ENCODE measurements at regions not wholly inside any gene's neighbourhood (a gene's known extent, or its start where the extent isn't known, plus 50 kb on each side); places are given as distances from the start of the nearest gene placed in this dataset.

DNA sequence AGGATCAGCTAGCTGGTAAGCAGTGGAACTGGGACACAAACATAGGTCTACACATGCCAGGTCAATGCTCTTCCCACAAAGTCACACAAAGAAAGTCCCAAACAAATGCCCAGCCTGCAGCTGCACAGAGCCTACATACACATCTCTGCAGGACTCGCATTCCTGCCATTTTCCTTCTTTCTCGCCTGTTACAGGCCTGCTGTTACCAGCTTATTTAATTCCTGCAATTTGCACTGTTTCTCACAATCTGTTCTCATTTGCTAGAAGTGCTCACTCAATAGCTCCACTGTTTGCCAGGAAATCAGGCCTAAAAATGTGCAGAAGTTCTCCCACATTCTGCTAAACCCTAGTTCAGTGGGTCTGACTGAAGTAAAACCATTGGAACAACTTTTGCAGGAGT lies 362.6 kb upstream of the C1orf87 start:
- peaks cover 5% of the 10 kb centered on the region for H3K9me3 ChIP-seq (ENCODE audit: control insufficient read depth, low read length)
- no peaks in the 10 kb centered on the region for H3K4me1 ChIP-seq (ENCODE audit: control insufficient read depth, insufficient read depth, low read length, poor library complexity, severe bottlenecking)
- H3K36me3 ChIP-seq (ENCODE audit: control insufficient read depth, insufficient read depth, low read length) = no peaks in the 10 kb centered on the region
- no peak overlapping the region for H3K27ac ChIP-seq (ENCODE audit: low read depth, low read length, severe bottlenecking)
- 74 to 83% methylated on average over 2 of the region's 2 CpGs for WGBS, 2 experiments (ENCODE audit: insufficient coverage in 2 of 2)
- no peak overlapping the region for H3K4me3 ChIP-seq (ENCODE audit: extremely low read depth, insufficient read depth, low read length, poor library complexity, severe bottlenecking)

DNA sequence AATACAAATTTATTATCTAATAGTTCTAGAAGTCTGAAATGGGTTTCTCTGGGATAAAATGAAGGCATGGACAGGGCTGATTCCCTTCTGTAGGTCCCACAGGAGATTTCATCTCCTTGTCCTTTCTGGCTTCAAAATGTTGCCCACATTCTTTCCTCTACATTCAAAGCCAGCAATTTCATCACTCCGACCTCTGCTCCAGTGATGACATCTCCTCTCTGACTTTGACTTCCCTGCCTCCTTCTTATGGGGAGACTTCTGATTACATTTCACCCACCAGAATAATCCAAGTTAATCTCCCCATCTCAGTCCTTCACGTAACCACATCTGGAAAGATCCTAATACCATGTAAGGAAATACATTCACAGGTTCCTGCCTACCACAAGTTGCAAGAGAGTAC lies 358.0 kb upstream of the C1orf87 start:
- Histone ChIP-seq H3K27ac (ENCODE audit: low read depth, low read length, severe bottlenecking) (no peak overlapping the region), H3K36me3 (ENCODE audit: control insufficient read depth, insufficient read depth, low read length) (no peaks in the 10 kb centered on the region), H3K4me3 (ENCODE audit: extremely low read depth, insufficient read depth, low read length, poor library complexity, severe bottlenecking) (no peak overlapping the region), H3K9me3 (ENCODE audit: control insufficient read depth, low read length) (peaks cover 5% of the 10 kb centered on the region), H3K4me1 (ENCODE audit: control insufficient read depth, insufficient read depth, low read length, poor library complexity, severe bottlenecking) (no peaks in the 10 kb centered on the region)
- WGBS, 2 experiments (ENCODE audit: insufficient coverage in 2 of 2) = 60 to 91% methylated on average over 1 of the region's 2 CpGs

DNA sequence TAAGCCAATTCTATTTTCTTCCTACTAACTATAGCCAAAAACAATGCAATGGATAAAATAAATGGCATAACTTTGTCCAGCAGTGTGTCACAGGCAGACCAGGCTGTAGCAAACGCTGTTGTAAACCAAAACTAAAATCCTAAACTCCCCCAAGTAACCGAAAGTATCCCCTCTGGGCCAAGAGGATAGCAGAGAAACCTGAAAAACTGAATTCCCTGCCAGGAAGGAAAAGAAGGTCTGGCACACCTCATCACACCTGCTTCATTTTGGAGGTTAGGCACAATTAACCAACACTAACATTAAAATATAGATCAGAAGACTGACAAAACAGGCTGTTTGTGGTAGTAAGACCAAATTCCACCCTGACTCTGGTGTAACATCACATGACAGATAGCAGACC lies 356.8 kb upstream of the C1orf87 start:
- H3K4me1 ChIP-seq (ENCODE audit: control insufficient read depth, insufficient read depth, low read length, poor library complexity, severe bottlenecking) = no peaks in the 10 kb centered on the region
- no peak overlapping the region for H3K4me3 ChIP-seq (ENCODE audit: extremely low read depth, insufficient read depth, low read length, poor library complexity, severe bottlenecking)
- peaks cover 5% of the 10 kb centered on the region for H3K9me3 ChIP-seq (ENCODE audit: control insufficient read depth, low read length)
- no peaks in the 10 kb centered on the region for H3K36me3 ChIP-seq (ENCODE audit: control insufficient read depth, insufficient read depth, low read length)
- no peak overlapping the region for H3K27ac ChIP-seq (ENCODE audit: low read depth, low read length, severe bottlenecking)
- 80% methylated on average over 1 of the region's 2 CpGs for WGBS, 2 experiments (ENCODE audit: insufficient coverage in 2 of 2)

DNA sequence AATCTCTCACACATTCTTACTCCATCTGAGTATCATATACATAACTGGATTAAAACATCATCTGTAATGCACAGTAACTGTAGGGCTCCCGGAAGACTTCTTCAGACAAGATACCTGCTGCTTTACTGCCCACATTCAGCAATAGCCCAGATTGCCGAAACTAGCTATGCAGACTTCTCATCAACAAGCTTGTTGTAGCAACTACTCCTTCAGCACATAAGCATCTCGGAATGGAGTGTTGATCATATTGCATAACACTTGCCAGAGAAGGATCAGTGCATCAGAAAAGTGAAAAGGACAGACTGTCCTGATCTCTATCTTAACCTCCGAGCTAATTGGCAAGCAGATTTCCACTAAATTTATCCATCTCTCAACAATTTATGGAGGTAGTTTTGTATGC lies 354.6 kb upstream of the C1orf87 start:
- Histone ChIP-seq H3K27ac (ENCODE audit: low read depth, low read length, severe bottlenecking) (no peak overlapping the region), H3K4me3 (ENCODE audit: extremely low read depth, insufficient read depth, low read length, poor library complexity, severe bottlenecking) (no peak overlapping the region), H3K4me1 (ENCODE audit: control insufficient read depth, insufficient read depth, low read length, poor library complexity, severe bottlenecking) (no peaks in the 10 kb centered on the region), H3K9me3 (ENCODE audit: control insufficient read depth, low read length) (no peaks in the 10 kb centered on the region), H3K36me3 (ENCODE audit: control insufficient read depth, insufficient read depth, low read length) (no peaks in the 10 kb centered on the region)
- WGBS, 2 experiments (ENCODE audit: insufficient coverage in 2 of 2) = 88 to 94% methylated on average over 2 of the region's 4 CpGs

DNA sequence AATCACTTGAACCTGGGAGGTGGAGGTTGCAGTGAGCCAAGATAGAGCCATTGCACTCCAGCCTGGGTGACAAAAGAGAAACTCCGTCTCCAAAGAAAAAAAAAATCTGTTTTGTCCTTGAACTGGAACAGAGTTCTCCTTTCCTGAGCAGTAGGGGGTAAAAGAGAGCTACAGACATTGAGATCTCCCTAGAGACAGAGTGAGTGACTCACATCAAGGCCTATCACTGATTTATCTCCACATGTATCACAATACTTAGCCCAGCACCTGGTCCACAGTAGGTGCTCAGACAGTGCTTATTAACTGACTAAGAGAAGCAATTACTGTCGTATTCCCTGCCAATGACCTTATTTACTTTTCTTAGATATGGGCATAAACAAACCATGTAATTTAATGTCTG lies 354.1 kb upstream of the C1orf87 start:
- no peaks in the 10 kb centered on the region for H3K9me3 ChIP-seq (ENCODE audit: control insufficient read depth, low read length)
- WGBS, 2 experiments (ENCODE audit: insufficient coverage in 2 of 2) = 60 to 86% methylated on average over 1 of the region's 2 CpGs
- no peaks in the 10 kb centered on the region for H3K4me1 ChIP-seq (ENCODE audit: control insufficient read depth, insufficient read depth, low read length, poor library complexity, severe bottlenecking)
- no peak overlapping the region for H3K27ac ChIP-seq (ENCODE audit: low read depth, low read length, severe bottlenecking)
- H3K36me3 ChIP-seq (ENCODE audit: control insufficient read depth, insufficient read depth, low read length) = no peaks in the 10 kb centered on the region
- H3K4me3 ChIP-seq (ENCODE audit: extremely low read depth, insufficient read depth, low read length, poor library complexity, severe bottlenecking) = no peak overlapping the region

DNA sequence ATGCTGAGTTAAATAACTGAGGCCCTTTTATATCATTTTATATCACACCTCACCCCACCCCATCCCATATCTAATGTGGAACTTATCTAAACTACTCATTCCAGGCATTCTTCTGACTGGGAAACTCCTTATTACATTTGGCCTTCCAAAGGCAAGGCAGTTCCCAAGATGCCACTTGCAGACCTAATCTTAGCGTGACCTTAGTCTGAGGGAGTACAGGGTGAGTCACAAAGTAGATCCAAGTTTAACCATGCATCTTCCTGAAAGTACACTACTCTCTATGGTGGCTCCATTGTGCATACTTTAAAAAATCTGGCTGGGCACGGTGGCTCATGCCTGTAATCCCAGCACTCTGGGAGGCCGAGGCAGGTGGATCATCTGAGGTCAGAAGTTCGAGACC lies 353.6 kb upstream of the C1orf87 start:
- no peak overlapping the region for H3K4me3 ChIP-seq (ENCODE audit: extremely low read depth, insufficient read depth, low read length, poor library complexity, severe bottlenecking)
- no peaks in the 10 kb centered on the region for H3K4me1 ChIP-seq (ENCODE audit: control insufficient read depth, insufficient read depth, low read length, poor library complexity, severe bottlenecking)
- no peaks in the 10 kb centered on the region for H3K9me3 ChIP-seq (ENCODE audit: control insufficient read depth, low read length)
- 81 to 93% methylated on average over 3 to 4 of the region's 4 CpGs for WGBS, 2 experiments (ENCODE audit: insufficient coverage in 2 of 2)
- H3K27ac ChIP-seq (ENCODE audit: low read depth, low read length, severe bottlenecking) = no peak overlapping the region
- H3K36me3 ChIP-seq (ENCODE audit: control insufficient read depth, insufficient read depth, low read length) = no peaks in the 10 kb centered on the region

DNA sequence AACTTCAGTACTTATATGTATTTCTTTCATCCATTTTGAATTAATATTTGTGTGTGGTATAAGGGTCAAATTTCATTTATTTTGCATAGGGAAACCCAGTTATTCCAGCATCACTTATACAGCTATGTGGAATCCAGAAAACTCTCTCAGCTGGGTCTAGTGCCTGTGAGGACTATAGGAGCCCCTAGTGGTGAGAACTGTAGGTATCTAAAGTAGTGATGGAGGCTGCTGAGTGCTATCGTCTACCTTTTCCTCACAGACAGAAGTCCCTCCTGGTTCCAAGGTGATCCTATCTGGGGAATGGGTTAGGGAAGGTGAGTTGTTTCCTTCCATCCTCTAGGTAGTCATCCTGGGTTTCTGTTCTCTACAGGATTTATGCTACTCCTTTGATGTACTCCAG lies 352.0 kb upstream of the C1orf87 start:
- no peak overlapping the region for H3K4me3 ChIP-seq (ENCODE audit: extremely low read depth, insufficient read depth, low read length, poor library complexity, severe bottlenecking)
- H3K9me3 ChIP-seq (ENCODE audit: control insufficient read depth, low read length) = no peaks in the 10 kb centered on the region
- WGBS, 2 experiments (ENCODE audit: insufficient coverage in 2 of 2) = no CpG with 5 or more reads among the region's 1 CpG
- H3K36me3 ChIP-seq (ENCODE audit: control insufficient read depth, insufficient read depth, low read length) = no peaks in the 10 kb centered on the region
- no peak overlapping the region for H3K27ac ChIP-seq (ENCODE audit: low read depth, low read length, severe bottlenecking)
- no peaks in the 10 kb centered on the region for H3K4me1 ChIP-seq (ENCODE audit: control insufficient read depth, insufficient read depth, low read length, poor library complexity, severe bottlenecking)

DNA sequence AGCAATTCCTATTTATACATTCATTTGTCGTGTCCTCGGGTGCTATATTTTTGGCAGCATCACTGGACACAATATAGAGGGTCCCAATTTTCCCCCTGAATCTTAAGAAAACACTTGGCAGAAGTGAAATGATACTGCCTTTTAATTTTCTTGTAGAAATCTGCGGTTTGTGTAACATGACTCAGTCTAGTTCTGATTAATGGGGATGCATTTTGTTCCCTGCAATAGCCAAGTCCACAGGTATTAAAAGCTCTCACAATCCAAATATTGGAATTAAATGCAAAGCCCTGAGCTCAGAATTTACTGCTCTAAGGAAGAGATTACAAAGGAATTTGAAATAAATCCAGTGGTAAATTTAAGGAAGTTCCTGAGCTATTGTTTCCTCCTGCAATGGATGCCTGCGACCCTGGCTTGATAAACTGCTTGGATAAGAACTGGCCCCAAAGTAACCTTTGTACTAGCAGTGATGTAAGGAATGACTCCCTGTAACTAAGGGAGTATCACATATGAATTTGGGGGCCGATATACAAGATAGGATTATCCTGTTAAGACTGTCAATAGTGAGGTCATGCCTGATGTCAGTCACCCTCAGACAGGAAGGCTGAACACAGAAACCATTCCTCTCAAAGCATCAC lies 349.7 kb upstream of the C1orf87 start:
- 72 to 77% methylated on average over 3 of the region's 5 CpGs for WGBS, 2 experiments (ENCODE audit: insufficient coverage in 2 of 2)
- Histone ChIP-seq H3K27ac (ENCODE audit: low read depth, low read length, severe bottlenecking) (no peak overlapping the region), H3K9me3 (ENCODE audit: control insufficient read depth, low read length) (no peaks in the 10 kb centered on the region), H3K36me3 (ENCODE audit: control insufficient read depth, insufficient read depth, low read length) (no peaks in the 10 kb centered on the region), H3K4me3 (ENCODE audit: extremely low read depth, insufficient read depth, low read length, poor library complexity, severe bottlenecking) (no peak overlapping the region), H3K4me1 (ENCODE audit: control insufficient read depth, insufficient read depth, low read length, poor library complexity, severe bottlenecking) (no peaks in the 10 kb centered on the region)

DNA sequence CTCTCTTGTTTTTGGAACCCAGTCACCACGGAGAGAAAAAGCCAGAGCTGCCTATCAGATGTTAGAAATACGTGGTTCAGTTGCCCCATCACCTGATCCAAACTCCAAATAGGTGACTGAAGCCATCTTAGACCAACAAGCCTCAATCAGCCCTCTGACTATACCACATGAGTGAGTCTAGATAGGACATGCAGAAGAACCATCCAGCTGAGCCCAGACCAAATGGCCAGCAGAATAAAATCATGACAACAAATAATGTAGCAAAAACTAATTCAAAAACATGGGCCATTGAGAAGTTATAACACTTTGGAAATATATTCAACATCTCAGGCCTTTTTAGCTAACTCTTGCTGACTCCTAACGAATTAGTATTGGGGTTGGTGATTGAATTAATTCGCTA lies 348.4 kb upstream of the C1orf87 start:
- Histone ChIP-seq H3K27ac (ENCODE audit: low read depth, low read length, severe bottlenecking) (no peak overlapping the region), H3K4me1 (ENCODE audit: control insufficient read depth, insufficient read depth, low read length, poor library complexity, severe bottlenecking) (no peaks in the 10 kb centered on the region), H3K9me3 (ENCODE audit: control insufficient read depth, low read length) (no peaks in the 10 kb centered on the region), H3K4me3 (ENCODE audit: extremely low read depth, insufficient read depth, low read length, poor library complexity, severe bottlenecking) (no peak overlapping the region), H3K36me3 (ENCODE audit: control insufficient read depth, insufficient read depth, low read length) (no peaks in the 10 kb centered on the region)
- 67 to 80% methylated on average over 1 of the region's 4 CpGs for WGBS, 2 experiments (ENCODE audit: insufficient coverage in 2 of 2)

DNA sequence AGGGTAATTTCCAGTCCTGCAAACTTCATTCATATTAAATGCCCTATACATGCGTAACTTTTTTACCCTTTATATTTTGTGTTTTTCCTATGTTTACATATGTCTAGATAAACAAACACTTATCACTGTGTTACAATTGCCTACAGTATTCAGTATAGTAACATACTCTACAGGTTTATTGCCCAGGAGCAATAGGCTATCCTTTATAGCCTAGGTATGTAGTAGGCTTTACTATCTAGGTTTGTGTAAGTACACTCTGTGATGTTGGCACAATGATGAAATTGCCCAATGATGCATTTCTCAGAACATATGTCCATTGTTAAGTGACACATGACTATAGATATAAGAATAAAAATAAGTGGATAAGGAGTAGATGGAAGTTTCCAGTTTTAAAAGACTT lies 345.5 kb upstream of the C1orf87 start:
- no peaks in the 10 kb centered on the region for H3K9me3 ChIP-seq (ENCODE audit: control insufficient read depth, low read length)
- no peak overlapping the region for H3K27ac ChIP-seq (ENCODE audit: low read depth, low read length, severe bottlenecking)
- no peak overlapping the region for H3K4me3 ChIP-seq (ENCODE audit: extremely low read depth, insufficient read depth, low read length, poor library complexity, severe bottlenecking)
- H3K36me3 ChIP-seq (ENCODE audit: control insufficient read depth, insufficient read depth, low read length) = no peaks in the 10 kb centered on the region
- no peaks in the 10 kb centered on the region for H3K4me1 ChIP-seq (ENCODE audit: control insufficient read depth, insufficient read depth, low read length, poor library complexity, severe bottlenecking)
- WGBS, 2 experiments (ENCODE audit: insufficient coverage in 2 of 2) = no CpG with 5 or more reads among the region's 1 CpG

DNA sequence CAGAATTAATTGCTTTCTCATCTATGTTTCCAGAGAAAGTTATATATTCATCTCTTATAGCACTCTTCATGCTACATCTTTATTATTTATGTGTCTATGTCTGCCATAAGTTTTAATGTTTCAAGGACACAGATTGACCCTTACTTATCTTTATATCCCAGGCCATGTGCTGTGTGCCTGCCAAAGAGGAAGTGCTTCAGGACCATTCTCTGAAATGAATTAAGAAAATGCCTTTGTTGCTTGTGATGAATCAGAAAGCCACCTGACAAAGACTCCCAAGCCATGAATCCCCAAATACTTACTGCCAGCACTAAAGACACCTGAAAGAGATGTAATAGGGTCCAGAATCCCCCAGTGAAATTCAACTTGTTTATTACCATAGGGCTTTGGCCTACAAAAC lies 342.1 kb upstream of the C1orf87 start:
- no peaks in the 10 kb centered on the region for H3K9me3 ChIP-seq (ENCODE audit: control insufficient read depth, low read length)
- no peaks in the 10 kb centered on the region for H3K4me1 ChIP-seq (ENCODE audit: control insufficient read depth, insufficient read depth, low read length, poor library complexity, severe bottlenecking)
- no peak overlapping the region for H3K4me3 ChIP-seq (ENCODE audit: extremely low read depth, insufficient read depth, low read length, poor library complexity, severe bottlenecking)
- no peak overlapping the region for H3K27ac ChIP-seq (ENCODE audit: low read depth, low read length, severe bottlenecking)
- no peaks in the 10 kb centered on the region for H3K36me3 ChIP-seq (ENCODE audit: control insufficient read depth, insufficient read depth, low read length)

Measured in mesodermal cell (in vitro differentiated cells).